Loucy (cell line): ENCODE measurements at regions not wholly inside any gene's neighbourhood (a gene's known extent, or its start where the extent isn't known, plus 50 kb on each side); places are given as distances from the start of the nearest gene placed in this dataset.

ENCODE experiments used
- CTCF ChIP-seq: fragments of 200-600 bp; sonication (generic); conservative IDR thresholded peaks from 2 replicates; pipeline ENCODE4 v1.5.1; 2014; ENCODE audit warnings: mild to moderate bottlenecking, antibody characterized with exemption, low read length
- EZH2phosphoT487 ChIP-seq: fragments of 200-600 bp; IDR thresholded peaks from 2 replicates; pipeline ENCODE4 v1.6.1; 2018; ENCODE audit warnings: antibody characterized with exemption, mild to moderate bottlenecking, moderate library complexity, borderline replicate concordance

GRCh38 chr18:2337552-2338141 is 233.7 kb downstream of the METTL4 start:
- TF ChIP-seq CTCF (peak; percentile 80), EZH2phosphoT487 (no peak)
